Right lobe of liver (tissue), 6 donors: ENCODE measurements at regions not wholly inside any gene's neighbourhood (a gene's known extent, or its start where the extent isn't known, plus 50 kb on each side); places are given as distances from the start of the nearest gene placed in this dataset.

Source experiments
- ATAC-seq, 4 donors: fragments of 200-7000 bp; cut with Tn5 transposase; one replicate each; pipeline ENCODE4 v1.9.1; 2020; ENCODE audit warnings: mild to moderate bottlenecking in 4 of 4, moderate library complexity in 4 of 4
- DNase-seq, 3 donors: peaks; one replicate each; pipeline ENCODE4 v3.0.0-alpha.2; 2020
- H3K27ac ChIP-seq, 3 donors: fragments of 200-600 bp; one replicate each; pipeline ENCODE4 v1.8.0; 2022
- H3K27me3 ChIP-seq, 2 donors: fragments of 200-600 bp; one replicate each; pipeline ENCODE4 v1.8.0; 2022
- H3K36me3 ChIP-seq, 4 donors: fragments of 200-600 bp; sonication (generic) in 1 of 4; one replicate each; pipeline versions ENCODE4 v1.5.1 to v1.8.0; 2017 to 2022; ENCODE audit warnings: control low read depth in 1 of 4
- H3K4me1 ChIP-seq, 4 donors: fragments of 200-600 bp; sonication (generic) in 1 of 4; one replicate each; pipeline versions ENCODE4 v1.5.1 to v1.8.0; 2017 to 2022; ENCODE audit warnings: control low read depth in 1 of 4
- H3K4me3 ChIP-seq, 3 donors: fragments of 200-600 bp; one replicate each; pipeline ENCODE4 v1.8.0; 2022
- H3K9me3 ChIP-seq, 4 donors: fragments of 200-600 bp; sonication (generic) in 1 of 4; one replicate each; pipeline versions ENCODE4 v1.5.1 to v1.8.0; 2017 to 2022; ENCODE audit warnings: control low read depth in 1 of 4
- POLR2A ChIP-seq: fragments of 450-650 bp; IDR thresholded peaks from one replicate; pipeline ENCODE4 v1.6.1; 2017; ENCODE audit warnings: antibody characterized with exemption, mild to moderate bottlenecking
- WGBS: methylation state at CpG from one replicate; pipeline ENCODE4 v1.1.6; 2018; ENCODE audit warnings: low coverage, low lambda C conversion rate; ENCODE audit not compliant: insufficient coverage; ENCODE audit errors: missing lambda C conversion rate; 5-methylcytosine and 5-hydroxymethylcytosine counted together
- intact Hi-C, 2 donors: fragments of 100-400 bp; cut with DNase I; formaldehyde crosslinking; loops; one replicate each; pipeline versions ENCODE4 v1.11.2 to v1.14.1; 2022
- TF ChIP-seq, protein P1 (sequence below), 4 donors: fragments of 200-600 bp in 3 of 4; fragments of 450-650 bp in 1 of 4; IDR thresholded peaks; one replicate each; pipeline versions ENCODE4 v1.5.1 to v1.8.0; 2016 to 2022; ENCODE audit warnings: antibody characterized with exemption in 4 of 4, mild to moderate bottlenecking in 2 of 4
- donor health status: DM: no; HTN: yes; CAD: no.
- donor health status: DM: no; HTN: no; CAD: no.
- donor health status: DM: no; HTN: no; CAD: no.
- donor health status: DM: no; HTN: yes; CAD: no.
- donor health status: DM: no; HTN: yes; CAD: no.

GRCh38 chr11:103594283-103594682, 442.2 kb upstream of the DDI1 start:
- intact Hi-C loops = no loop called here
- ATAC-seq (peak in 1 of 4 donors; percentile 7), DNase-seq (no peak)
- Histone ChIP-seq H3K4me3 (no peak overlapping the region), H3K27ac (no peak overlapping the region), H3K36me3 (no peaks in the 10 kb centered on the region), H3K9me3 (no peaks in the 10 kb centered on the region), H3K4me1 (no peaks in the 10 kb centered on the region), H3K27me3 (no peaks in the 10 kb centered on the region)
- TF ChIP-seq, protein P1, sequence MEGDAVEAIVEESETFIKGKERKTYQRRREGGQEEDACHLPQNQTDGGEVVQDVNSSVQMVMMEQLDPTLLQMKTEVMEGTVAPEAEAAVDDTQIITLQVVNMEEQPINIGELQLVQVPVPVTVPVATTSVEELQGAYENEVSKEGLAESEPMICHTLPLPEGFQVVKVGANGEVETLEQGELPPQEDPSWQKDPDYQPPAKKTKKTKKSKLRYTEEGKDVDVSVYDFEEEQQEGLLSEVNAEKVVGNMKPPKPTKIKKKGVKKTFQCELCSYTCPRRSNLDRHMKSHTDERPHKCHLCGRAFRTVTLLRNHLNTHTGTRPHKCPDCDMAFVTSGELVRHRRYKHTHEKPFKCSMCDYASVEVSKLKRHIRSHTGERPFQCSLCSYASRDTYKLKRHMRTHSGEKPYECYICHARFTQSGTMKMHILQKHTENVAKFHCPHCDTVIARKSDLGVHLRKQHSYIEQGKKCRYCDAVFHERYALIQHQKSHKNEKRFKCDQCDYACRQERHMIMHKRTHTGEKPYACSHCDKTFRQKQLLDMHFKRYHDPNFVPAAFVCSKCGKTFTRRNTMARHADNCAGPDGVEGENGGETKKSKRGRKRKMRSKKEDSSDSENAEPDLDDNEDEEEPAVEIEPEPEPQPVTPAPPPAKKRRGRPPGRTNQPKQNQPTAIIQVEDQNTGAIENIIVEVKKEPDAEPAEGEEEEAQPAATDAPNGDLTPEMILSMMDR (IDR thresholded peaks at IDR 0.05) = no peak
- TF ChIP-seq POLR2A = no peak

DNA sequence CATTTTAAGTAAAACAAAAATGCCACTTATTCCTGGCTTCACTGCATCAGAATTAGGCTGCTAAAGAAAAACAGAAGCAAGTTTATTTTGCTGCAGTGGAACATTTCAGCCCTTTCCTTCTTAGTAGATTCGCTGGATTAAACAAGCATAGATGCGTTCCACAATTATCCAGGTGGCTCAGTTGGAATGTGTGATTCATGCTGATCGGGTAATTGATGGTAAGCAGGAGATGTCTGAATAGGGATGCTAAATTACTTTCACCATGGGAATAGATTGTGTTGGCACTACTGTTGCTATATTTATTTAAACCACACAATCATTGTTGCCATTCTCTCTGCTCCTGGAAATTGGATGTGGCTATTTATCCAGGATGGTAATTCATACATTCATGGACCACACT, 440.1 kb upstream of the DDI1 start:
- Histone ChIP-seq H3K9me3 (no peaks in the 10 kb centered on the region), H3K36me3 (no peaks in the 10 kb centered on the region), H3K27ac (no peak overlapping the region), H3K4me1 (no peaks in the 10 kb centered on the region), H3K27me3 (no peaks in the 10 kb centered on the region), H3K4me3 (no peak overlapping the region)
- DNase-seq (no peak), ATAC-seq (no peak)
- TF ChIP-seq, protein P1 (IDR thresholded peaks at IDR 0.05) = no peak
- no peak for TF ChIP-seq POLR2A
- 70% methylated on average over 3 of the region's 3 CpGs for WGBS
- intact Hi-C loops = no loop called here

DNA sequence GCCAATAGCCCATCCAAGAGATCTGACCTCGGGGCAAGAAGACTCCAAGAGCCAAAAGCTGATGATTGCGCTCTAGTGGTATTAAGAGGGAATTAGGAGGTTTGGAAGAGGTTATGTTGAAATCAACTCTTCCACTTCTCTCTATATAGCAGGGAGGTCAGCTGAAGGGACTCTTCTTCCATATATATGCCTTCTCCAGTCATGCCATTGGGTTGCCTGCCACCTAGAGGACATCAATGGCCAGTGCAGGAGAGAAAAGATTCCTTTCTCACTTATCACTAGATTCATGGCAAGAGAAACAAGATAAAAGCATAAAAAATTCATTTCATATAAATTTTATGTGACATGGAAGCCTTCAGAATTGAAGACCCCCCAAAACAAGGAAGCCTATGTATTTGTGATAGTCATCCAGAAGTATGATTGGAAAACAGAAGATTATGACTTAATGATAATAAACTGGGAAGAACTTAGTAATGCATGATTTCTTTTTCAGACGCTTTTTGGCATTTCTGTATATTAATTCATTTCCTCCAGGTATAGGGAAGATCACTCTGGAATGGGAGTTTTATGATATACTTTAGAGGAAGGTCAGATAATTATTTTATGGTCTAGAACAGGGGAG, 435.1 kb upstream of the DDI1 start:
- Histone ChIP-seq H3K9me3 (no peaks in the 10 kb centered on the region), H3K4me1 (no peaks in the 10 kb centered on the region), H3K4me3 (no peak overlapping the region), H3K27ac (no peak overlapping the region), H3K27me3 (no peaks in the 10 kb centered on the region), H3K36me3 (no peaks in the 10 kb centered on the region)
- DNase-seq (peak in 1 of 3 donors; percentile 45), ATAC-seq (peak; percentile 79 to 87 (median 84))
- TF ChIP-seq, protein P1 (IDR thresholded peaks at IDR 0.05) = peak; percentile 64 to 89 (median 84)
- TF ChIP-seq POLR2A = no peak
- intact Hi-C loops = no loop called here
- 44% methylated on average over 3 of the region's 3 CpGs for WGBS

DNA sequence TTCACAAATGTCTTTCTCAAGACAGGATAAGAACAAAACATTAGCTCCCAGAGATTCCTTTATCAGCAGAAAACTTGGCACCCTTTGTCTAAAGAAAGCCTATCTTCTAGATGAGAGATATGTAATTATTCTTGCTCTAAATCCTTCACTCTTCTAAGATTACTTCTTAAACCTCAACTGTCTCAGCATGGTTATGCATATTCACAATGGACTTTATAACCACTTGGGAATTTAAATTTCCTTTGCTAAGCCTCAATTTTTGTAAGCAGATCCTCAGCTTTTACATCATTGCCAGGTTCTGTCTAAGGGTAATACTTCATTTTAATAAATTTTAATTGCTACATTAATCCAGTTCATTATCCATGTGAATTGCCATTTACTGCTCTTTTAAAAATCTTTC, 433.6 kb upstream of the DDI1 start:
- DNase-seq = no peak
- H3K27ac ChIP-seq = no peak overlapping the region
- no peaks in the 10 kb centered on the region for H3K9me3 ChIP-seq
- H3K27me3 ChIP-seq = no peaks in the 10 kb centered on the region
- TF ChIP-seq, protein P1 (IDR thresholded peaks at IDR 0.05) = no peak
- TF ChIP-seq POLR2A = no peak
- no peak overlapping the region for H3K4me3 ChIP-seq
- intact Hi-C loops = no loop called here
- no peaks in the 10 kb centered on the region for H3K4me1 ChIP-seq
- no peaks in the 10 kb centered on the region for H3K36me3 ChIP-seq
- no peak for ATAC-seq

DNA sequence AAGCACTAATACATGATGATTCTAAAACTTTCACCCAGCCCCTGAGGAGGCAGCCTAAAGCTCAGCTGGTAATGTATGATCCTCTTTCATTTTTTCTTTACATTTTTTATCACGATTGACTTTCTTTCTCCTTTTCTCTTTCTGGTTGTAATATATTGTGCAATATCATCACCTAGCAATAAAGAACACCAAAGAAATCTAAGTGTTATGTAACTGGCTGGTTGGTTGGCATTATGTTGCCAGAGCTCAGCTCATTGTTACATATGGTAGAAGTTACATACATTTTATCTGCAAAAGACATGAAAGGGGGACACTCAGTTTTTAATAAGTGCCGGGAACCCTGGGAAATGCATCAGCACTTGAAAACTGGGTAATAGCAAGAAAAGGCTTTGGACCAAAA, 432.1 kb upstream of the DDI1 start:
- intact Hi-C loops = no loop called here
- DNase-seq = no peak
- Histone ChIP-seq H3K4me1 (no peaks in the 10 kb centered on the region), H3K27ac (no peak overlapping the region), H3K4me3 (no peak overlapping the region), H3K27me3 (no peaks in the 10 kb centered on the region), H3K36me3 (no peaks in the 10 kb centered on the region), H3K9me3 (no peaks in the 10 kb centered on the region)
- ATAC-seq = no peak
- TF ChIP-seq, protein P1 (IDR thresholded peaks at IDR 0.05) = no peak
- TF ChIP-seq POLR2A = no peak
- 44% methylated on average over 2 of the region's 2 CpGs for WGBS
